GM18858 (cell line): ENCODE measurements at regions not wholly inside any gene's neighbourhood (a gene's known extent, or its start where the extent isn't known, plus 50 kb on each side); places are given as distances from the start of the nearest gene placed in this dataset.

Experiments used
- ATAC-seq: cut with Tn5 transposase; IDR thresholded peaks from one replicate; pipeline ENCODE4 v1.9.1; 2021; ENCODE audit not compliant: unreplicated experiment

- no peak for ATAC-seq
Measured at GRCh38 chr4:123496421-123496820, 99.8 kb downstream of the SPRY1 start.

GRCh38 chr4:123497340-123497739, 100.7 kb downstream of the SPRY1 start:
- ATAC-seq = no peak

- no peak for ATAC-seq
Measured at GRCh38 chr4:123501733-123502132, 105.1 kb downstream of the SPRY1 start.

DNA sequence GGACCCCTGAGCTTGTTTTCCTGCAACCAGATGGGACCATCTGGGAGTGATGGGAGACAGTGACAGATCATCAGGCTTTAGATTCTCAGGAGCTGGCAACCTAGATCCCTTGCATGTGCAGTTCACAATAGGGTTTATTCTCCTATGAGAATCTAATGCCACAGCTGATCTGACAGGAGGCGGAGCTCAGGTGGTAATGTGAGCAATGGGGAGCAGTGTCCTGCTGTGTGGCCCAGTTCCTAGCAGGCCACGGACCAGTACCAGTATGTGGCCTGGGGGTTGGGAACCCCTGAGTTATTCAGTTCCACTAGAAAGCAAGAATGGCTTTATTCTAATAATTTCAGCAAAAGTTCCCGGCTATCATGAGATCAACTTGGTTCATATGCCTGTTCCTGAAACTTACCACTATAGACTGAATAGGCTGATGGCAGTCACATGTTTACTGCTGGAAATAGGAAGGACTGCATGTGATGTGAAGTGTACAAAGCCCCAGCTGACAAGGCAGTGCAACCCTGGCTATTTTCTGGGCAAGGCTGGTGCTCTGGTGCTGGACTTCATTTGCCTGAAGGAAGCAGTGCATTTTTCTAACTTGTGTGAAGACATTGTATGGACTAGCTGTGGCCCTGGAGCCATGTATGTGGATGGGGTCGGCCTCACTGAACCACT, 107.2 kb downstream of the SPRY1 start:
- ATAC-seq = no peak

DNA sequence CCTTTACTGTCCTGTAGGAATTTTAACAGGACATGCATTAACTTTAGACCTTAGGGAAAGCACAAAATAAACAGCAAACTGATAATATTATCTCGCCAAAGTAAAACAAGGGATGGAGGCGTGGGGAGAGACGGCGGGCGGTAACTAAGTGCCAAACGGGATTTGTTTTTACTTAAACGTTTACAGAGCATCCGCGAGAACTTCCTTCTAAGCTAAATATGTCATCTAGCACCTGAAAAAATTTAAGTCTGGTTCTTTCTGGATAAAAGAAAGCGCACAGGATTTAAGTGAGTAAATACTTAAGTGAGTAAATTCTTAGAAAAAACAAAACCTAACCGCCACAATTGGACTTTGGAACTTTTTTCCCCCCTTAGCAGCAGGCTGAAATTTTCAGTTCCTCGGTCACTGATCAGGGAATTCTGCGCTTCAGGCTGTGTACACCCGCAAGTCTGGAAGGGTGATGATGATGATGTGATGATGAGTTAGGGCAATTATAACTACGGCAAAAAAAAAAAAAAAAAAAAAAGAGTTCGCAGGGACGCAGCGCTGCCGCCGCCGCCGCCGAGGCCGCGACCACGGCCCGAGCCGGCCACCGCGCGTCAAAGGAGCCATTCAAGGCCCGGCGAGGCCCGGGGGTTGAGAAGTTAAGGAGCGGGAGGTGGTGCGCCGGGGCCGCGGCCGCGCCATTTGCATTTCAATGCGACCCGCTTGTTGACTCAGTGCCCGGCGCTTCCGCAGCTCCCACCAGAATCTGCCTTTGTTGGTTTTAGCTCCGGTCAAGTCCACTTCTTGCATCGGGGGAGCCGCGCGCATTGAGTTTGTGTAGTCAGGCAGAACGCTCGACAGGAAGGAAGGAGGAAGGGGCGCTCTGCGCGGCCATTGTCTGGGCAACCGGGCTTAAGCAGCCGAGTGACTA, 108.8 kb downstream of the SPRY1 start:
- peak; percentile 59 for ATAC-seq

DNA sequence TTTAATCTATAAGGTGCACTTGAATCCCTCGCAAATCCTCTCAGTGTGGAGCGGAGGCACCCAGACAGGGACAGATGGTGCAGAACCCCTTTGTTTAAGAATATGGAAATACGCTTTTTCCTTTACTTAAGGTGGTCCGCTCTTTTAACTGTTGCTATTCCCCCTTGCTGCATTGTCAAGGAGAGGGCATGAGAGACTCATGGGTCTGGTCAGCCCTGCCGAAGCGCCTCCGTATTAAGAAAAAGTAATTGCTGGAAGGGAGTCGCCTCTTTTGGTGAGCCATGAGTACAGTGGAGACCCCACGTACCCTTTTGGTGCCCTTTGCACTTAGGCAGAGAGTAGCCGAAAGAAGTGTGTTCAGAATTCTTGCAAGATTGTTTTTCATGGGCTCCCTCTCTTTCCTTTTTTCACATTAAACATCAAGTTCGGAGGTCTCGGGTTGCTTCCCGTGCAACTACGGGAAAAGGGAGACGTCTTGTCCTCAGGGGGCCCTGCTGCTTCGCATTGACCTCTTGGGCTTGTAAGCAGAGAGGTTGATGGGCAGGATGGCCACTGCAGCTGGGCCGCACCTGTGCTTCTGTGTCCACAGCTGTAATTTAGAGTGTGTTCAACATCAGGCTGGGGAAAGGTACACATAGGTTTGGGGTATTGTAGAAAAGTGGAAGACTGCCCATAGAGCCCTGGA, 109.6 kb downstream of the SPRY1 start:
- no peak for ATAC-seq

GRCh38 chr4:123507376-123507775, 110.8 kb downstream of the SPRY1 start:
- ATAC-seq = no peak

DNA sequence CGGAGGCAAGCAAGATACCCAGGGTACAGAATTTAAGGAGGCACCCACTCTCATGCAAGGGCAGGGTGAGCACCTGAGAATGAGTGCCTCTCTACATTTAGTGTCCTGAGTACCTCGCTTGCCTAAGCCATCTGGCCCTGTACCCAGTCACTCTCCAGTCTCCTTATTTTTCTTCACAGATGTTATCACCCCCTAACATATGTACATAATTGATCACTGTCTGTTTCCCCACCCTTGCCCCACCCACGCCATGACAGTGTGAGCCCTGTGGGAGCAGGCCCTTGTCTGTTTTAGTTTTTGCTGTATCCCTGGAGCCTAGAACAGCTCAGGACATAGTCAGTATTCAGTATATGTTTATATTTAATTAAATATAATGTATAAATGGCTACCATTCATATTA, 113.6 kb downstream of the SPRY1 start:
- ATAC-seq = no peak

DNA sequence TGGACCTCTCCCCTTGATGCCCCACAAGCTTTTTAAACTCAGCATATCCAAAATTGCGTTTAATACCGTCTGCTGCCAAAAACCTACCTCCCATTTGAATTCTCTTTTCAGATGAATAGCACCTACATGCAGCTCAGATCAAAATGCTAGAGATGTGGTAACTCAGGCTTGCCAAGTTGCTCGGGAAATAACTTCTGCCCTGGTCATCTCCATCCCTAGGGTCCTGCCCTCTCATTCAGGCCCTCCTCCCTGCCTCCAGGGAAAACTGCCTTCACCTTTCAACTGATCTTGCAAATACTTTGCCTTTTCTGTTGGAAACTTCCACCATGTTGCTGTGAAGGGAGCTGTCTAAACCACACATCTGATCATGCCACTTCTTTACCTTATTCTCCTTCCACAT, 114.1 kb downstream of the SPRY1 start:
- no peak for ATAC-seq

GRCh38 chr4:123516576-123516975, 120.0 kb downstream of the SPRY1 start:
- ATAC-seq = no peak

- no peak for ATAC-seq
Measured at GRCh38 chr4:123517176-123517575, 120.6 kb downstream of the SPRY1 start.

DNA sequence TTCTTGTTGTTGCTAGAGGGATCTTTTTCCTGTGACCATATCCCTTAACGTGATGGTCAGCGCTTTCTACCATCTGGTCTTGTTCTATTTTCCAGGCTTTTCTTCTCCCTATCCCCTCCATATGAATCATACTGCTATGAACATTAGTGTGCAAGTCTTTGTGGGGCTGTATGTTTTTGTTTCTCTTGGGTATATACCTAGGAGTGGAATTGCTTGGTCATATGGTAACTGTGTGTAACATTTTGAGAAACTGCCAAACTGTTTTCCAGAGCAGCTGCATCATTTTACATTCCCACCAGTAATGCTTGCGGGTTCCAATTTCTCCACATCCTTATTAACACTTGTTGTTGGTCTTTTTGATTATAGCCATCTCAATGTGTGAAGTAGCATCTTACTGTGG, 121.4 kb downstream of the SPRY1 start:
- no peak for ATAC-seq

DNA sequence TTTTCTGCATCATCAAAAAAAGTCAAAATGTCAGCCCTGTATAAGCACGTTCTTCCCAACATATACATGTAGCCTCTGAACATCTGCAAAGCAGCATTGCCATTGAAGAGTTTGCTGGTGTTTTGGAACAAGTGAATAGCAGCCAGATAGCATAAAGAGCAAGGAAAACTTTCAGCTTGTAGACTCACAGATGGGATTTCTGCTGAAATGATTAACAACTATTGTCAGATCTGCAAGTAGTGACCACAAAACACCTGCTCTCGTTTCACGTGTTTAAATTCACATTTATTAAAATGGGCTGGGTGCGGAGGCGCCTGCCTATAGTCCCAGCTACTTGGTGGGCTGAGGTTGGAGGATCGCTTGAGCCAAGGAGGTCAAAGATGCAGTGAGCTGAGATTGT, 123.7 kb downstream of the SPRY1 start:
- no peak for ATAC-seq

DNA sequence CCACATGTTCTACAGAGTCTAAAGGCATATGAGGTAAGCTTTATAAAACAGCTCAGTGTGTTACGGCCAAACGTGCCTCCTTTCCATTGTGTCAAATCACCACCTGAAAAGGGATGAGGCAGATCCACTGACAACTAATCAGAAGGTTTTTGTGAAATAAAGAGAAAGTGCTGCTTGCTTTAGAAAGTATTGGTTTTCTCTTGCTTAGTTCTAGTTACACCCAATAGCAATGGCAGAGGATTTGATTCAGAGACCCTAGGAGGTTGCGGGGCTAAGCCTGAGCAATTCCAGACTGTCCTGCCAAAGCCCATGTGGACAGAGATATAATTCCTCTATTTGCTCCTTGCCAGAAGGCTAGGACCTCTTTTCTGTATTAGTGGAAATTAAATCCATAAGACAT, 125.5 kb downstream of the SPRY1 start:
- no peak for ATAC-seq

- ATAC-seq = no peak
Measured at GRCh38 chr4:123522646-123523045, 126.1 kb downstream of the SPRY1 start.

GRCh38 chr4:123524958-123525628, 128.5 kb downstream of the SPRY1 start:
- no peak for ATAC-seq

- no peak for ATAC-seq
Measured at GRCh38 chr4:123526511-123526910, 129.9 kb downstream of the SPRY1 start.

GRCh38 chr4:123528501-123529277, 132.1 kb downstream of the SPRY1 start:
- no peak for ATAC-seq

DNA sequence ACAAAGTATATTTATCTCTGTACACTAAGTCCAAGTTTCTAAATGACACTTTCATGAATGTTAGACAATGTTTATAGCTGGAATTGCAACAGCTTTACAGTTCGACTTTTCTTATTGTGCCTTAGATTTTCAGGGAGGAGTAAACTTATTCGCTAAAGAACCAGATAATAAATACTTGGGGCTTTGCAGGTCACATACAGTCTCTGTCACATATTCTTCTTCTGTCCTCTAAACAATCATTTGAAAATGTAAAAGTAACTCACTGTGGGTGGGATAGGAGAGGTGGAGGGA, 132.6 kb downstream of the SPRY1 start:
- ATAC-seq = no peak

GRCh38 chr4:123530357-123530756, 133.8 kb downstream of the SPRY1 start:
- no peak for ATAC-seq
